Ovary (tissue), 3 donors: ENCODE measurements at regions not wholly inside any gene's neighbourhood (a gene's known extent, or its start where the extent isn't known, plus 50 kb on each side); places are given as distances from the start of the nearest gene placed in this dataset.
"Not testable (repeated sequence)": the region's sequence is repeated elsewhere in the genome, so short reads cannot be mapped to it uniquely, and the experiment has no call there.

ENCODE experiments used
- EP300 ChIP-seq: sonication (generic); formaldehyde crosslinking; IDR thresholded peaks from one replicate; pipeline ENCODE4 v1.6.1; 2017; ENCODE audit warnings: antibody characterized with exemption
- POLR2A ChIP-seq: fragments of 450-650 bp; IDR thresholded peaks from one replicate; pipeline ENCODE4 v1.6.1; 2017; ENCODE audit warnings: antibody characterized with exemption, mild to moderate bottlenecking, moderate library complexity
- TF ChIP-seq, protein P1 (sequence below), 3 donors: fragments of 450-650 bp in 2 of 3; fragments of 200-600 bp in 1 of 3; IDR thresholded peaks; one replicate each; pipeline versions ENCODE4 v1.5.1 to v1.8.0; 2016 to 2022; ENCODE audit warnings: antibody characterized with exemption in 3 of 3, mild to moderate bottlenecking in 1 of 3
- donor health status: DM: no; HTN: no; CAD: no.

GRCh38 chr3:176326894-176327490 is 870.3 kb downstream of the TBL1XR1 start:
- TF ChIP-seq, protein P1, sequence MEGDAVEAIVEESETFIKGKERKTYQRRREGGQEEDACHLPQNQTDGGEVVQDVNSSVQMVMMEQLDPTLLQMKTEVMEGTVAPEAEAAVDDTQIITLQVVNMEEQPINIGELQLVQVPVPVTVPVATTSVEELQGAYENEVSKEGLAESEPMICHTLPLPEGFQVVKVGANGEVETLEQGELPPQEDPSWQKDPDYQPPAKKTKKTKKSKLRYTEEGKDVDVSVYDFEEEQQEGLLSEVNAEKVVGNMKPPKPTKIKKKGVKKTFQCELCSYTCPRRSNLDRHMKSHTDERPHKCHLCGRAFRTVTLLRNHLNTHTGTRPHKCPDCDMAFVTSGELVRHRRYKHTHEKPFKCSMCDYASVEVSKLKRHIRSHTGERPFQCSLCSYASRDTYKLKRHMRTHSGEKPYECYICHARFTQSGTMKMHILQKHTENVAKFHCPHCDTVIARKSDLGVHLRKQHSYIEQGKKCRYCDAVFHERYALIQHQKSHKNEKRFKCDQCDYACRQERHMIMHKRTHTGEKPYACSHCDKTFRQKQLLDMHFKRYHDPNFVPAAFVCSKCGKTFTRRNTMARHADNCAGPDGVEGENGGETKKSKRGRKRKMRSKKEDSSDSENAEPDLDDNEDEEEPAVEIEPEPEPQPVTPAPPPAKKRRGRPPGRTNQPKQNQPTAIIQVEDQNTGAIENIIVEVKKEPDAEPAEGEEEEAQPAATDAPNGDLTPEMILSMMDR (IDR thresholded peaks at IDR 0.05): not testable (repeated sequence)
- TF ChIP-seq POLR2A, EP300: not testable (repeated sequence)
